Ecto neural progenitor cell (in vitro differentiated cells): ENCODE measurements at regions not wholly inside any gene's neighbourhood (a gene's known extent, or its start where the extent isn't known, plus 50 kb on each side); places are given as distances from the start of the nearest gene placed in this dataset.

Experiments
- DNase-seq: peaks from one replicate; pipeline ENCODE4 v3.0.0-alpha.2; 2018; ENCODE audit warnings: low spot score

DNA sequence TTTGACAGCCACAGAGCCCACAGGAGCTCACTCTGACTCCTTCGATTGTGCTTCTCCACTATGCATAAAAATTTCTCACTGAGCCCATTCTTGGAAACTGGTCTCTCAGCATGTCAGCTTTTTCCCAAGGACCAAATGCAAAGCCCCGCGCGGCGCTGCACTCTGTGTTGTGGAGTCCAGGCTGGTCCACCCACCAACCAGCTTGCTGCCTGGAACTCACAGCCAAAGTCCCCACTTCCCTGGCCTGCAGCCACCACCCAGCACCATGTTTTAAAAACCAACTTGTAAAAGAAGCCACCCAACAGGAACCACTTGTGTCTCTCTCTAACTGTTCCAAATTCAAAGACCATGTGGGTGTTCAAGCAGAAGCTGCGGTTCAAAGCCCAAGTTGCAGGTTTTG is 124.4 kb downstream of the SPATA19 start:
- no peak for DNase-seq

DNA sequence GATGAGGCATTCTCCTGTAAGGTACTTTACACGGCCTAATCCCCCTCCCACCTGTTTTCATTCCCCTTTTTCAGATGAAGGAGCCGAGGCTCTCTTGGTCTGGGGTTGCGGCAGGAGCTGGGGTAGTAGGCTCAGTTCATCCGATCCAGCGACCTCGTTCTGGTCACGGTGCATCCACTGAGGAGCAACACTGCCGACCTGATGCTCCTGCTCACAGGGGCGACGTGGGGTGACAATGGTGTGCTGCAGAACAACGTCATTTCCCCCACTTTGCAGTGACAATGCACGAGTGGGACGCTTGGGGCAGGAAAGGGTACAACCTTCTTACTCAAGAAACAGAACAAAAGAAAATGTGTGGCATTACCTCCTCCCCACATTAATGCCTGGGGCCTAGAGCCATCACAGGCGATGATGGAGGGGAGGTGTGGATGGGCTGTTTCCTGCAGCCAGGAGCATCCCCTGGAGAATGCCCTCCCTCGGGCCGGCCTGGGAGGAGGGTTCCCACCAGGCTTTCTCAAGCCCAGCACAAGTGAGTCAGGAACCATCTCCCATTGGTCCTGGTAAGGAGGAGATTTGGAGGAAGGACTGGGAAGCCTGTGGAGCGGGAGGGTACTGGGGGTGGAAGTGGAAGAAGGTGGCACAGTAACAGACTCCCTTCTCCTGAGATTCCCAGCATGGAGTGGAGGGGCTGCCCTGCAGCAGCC is 125.6 kb downstream of the SPATA19 start:
- peak; percentile 23 for DNase-seq

DNA sequence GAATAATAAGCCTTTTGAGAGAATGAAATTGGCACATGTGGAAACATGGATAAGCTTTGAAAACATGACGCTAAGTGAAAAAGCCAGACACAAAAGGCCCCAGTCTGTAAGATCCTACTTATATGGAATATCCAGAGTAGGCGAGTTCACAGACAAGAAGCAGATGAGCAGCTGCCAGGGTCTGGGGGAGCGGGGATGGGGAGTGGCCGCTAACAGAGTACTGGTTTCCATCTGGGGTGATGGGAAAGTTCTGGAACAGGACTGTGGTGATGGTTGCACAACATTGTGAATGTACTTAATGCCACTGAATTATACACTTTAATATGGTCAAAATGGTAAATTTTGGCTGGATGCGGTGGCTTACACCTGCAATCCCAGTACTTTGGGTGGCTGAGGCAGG is 126.5 kb downstream of the SPATA19 start:
- DNase-seq, result peak; percentile 20

DNA sequence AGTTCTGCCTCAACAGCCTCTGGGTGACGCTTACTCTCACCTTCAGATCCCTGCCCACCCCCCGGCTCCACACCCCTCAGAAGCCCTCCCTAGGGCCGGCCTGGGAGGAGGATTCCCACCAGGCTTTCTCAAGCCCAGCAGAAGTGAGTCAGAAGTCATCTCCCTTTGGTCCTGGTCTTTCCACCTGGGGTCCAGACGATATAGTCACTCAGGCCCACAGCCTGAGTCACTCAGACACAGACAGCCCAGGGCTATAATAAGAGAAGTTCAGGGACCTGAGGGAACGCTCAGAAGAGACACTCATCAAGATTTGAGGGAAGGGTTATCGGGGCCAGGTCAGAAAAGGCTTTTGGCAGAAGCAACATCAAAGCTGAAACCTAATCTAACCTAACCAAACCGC is 127.1 kb downstream of the SPATA19 start:
- peak; percentile 34 for DNase-seq

DNA sequence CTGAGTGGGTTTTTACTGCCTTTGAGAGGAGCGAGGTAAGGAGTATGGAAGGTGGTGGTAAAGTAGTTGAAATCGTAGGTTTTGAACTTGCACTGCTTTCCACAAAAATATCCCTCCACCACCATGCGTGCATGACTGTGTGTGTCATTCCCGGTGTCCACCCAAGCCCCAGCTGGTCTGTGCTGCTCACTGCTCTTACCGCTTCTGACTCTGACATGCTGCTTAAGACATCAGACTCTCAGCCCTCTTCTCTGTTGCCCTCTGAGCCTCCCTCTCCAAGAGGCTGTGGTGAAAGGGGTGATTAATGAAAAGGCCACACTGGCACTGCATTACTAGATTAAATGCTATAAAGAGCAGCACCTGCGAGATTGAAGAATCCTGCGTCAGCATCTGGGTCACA is 128.7 kb downstream of the SPATA19 start:
- peak; percentile 34 for DNase-seq

DNA sequence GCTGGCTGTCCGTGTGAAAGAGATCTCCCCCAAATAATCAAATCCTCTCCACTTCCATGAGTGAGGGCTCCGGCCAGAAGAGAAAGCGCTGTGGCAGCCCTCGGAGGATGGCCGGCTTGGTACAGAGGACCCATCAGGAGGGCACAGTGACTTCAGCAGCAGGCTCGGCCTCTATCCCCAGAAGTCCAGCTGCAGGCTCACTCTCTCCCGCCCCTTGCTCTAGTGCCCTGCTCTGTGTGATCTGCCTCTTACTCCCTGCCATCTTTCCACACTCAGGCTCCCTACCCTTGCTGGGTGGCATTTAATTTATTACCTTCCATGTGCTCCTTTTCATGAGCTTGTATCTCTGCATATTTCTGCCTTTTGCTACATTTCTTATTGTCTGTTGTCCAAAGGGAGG is 129.7 kb downstream of the SPATA19 start:
- peak; percentile 40 for DNase-seq

DNA sequence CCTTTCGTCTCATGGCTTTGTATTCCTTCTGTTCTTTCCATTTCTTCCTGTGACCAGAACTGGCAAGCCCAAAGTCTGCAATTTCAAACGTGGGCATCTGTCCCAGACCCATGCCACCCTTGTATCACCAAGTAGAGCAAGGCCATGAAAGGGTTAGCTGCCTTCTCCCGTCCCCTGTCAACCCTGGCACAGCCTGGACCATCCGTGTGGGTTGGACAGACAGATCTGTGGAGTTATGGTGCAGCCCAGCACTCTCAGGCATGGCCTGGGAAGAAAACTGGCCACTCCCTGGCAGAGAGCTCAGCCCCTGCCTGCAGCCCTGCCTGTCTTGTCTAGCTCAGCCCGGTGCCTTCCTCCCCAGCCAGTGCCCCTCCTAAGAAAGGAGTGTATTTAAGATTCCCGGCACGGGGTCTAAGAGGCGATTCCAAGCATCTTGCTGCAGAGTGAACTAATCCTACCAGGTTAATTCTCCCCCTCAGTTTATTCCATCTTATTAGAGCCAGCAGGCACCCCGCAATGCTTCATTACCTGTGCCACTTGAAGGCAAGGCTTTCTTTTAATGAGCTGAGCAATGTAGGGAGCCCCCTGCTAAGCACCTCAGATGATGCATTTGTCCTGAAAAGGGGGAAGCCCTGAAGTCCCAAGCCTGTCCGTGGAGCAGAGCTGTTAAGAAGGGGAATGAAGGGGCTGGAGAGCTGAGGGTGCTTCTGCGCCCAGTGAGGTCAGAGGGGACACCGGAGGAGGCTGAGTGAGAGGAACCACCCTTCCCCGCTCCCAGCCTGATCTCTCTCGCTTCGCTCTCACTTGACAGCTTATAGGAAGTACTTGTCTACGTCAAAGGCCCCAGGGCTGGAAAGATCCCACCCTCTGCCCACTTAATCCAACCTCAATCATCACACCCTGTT is 130.6 kb downstream of the SPATA19 start:
- peak; percentile 46 for DNase-seq

DNA sequence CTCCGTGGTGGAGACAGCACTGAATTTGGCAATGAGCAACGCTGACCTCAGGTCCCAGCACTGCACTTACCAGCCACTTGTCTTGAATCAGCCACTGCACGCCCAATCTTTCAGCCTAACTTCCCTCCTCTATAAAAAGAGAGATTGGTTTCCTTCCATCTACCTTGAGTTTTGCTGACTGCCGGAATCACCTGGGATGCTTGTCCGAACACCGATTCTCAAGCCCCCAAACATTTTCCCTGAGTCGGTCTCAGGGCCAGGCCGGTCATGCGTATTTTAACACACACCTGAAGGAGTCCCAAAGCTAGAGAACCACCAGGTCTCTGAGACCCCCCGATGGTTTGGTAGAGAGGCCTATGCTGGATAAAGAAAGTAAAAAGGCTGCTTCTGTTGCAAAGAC is 131.5 kb downstream of the SPATA19 start:
- DNase-seq, result no peak

DNA sequence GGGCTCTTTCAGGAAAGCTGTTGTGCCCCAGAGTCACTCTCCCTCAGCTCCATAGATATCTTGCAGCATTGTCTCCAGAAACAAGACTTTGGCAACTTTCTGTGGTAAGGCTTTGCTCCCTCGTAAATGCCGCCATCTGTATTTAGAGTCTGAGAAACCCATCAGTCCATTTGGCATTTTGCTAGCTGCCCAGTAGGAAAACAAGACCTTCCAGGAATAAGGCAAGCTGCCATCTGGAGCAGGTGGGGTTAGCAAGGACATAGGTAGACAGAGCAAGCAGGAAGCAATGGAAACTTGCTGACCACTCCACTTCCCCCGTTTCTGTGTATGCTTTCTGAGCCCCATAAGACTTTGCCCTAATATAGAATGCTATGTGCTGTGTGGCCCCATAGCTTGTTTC is 131.9 kb downstream of the SPATA19 start:
- no peak for DNase-seq

DNA sequence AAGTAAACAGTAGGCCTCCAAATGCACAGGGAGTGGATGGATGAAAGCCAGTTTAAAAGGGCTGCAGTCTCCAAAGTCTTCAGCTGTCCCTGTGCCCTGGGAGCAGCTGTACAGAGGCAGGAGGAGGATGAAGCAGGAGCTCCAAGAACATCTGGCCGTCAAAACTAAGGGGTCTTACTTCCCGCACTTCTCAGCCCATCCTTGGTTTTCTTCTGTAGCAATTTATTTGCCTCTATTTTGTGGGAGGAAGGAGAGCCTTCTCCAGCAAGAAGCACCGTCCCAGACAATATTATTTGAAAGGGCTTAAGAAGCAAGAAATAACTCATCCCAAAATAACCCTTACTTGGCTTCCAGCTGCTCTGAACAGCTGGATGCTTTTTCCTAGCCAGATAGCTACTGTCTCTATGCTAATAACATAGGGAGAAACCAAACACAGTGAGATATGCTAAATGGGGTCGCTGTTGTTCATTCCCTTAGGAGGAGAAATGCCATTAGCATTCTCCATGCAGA is 133.2 kb downstream of the SPATA19 start:
- DNase-seq, result no peak

DNA sequence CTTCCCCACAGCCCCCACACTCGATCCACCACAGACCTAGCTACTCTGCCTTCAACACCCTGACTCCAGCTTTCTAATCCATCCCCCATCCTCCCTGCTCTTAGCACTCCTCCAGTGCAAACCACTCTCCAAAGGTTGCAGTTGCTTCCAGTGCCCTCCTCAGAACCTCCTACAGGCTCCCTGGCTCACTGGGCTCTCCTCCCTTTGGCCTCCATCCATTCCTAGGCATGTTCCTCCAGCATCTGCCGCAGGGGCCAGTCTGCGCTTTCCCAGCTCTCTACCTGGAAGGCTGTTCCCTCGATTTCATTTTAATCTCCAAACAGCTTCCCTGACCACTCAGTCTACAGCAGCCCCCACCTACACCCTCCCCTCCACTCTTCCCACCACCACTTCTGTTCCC is 133.8 kb downstream of the SPATA19 start:
- DNase-seq, result no peak

DNA sequence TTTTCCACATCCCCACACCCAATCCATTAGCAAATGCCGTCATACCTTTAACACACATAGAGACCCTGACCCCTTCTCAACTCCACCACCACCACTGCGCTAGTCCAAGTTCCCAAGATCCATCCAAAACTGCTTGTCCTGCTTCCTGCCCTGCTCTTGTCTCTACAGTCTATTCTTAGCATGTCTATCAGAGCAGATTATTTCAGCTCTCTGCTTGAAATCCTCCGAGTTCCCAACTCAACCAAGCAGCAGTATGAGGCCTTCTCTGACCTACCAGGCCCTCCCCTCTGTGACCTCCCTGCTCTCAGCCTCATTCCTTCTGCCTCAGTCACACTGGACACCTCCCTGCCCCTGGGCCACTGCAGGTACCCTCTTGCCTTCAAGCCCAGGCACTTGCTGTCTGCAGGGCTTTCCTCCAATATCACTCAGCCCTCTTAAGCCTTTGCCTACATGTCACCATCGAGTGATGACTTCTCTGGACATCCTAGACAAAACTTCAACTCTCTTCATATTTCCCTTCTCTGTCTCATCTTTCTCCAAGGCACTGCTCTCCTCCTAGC is 134.6 kb downstream of the SPATA19 start:
- DNase-seq, result peak; percentile 40

DNA sequence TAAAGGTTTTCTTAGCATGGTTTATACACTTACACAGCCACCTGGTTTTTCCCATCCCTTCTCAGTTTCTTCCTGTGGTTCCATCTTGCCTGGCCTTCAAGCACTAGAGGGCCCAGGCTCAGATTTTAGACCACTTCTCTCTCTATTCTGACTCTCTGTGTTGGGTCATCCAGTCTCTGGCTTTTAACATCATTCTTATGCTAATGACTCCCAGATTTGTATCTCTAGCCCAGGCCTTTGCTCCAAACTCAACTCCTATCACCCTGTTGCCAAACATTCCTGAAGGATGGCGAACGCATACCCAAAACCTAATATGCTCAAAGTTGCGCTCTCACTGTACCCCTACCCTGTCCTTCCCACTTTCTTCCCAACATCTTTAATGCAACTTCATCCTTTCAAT is 135.1 kb downstream of the SPATA19 start:
- DNase-seq, result no peak

DNA sequence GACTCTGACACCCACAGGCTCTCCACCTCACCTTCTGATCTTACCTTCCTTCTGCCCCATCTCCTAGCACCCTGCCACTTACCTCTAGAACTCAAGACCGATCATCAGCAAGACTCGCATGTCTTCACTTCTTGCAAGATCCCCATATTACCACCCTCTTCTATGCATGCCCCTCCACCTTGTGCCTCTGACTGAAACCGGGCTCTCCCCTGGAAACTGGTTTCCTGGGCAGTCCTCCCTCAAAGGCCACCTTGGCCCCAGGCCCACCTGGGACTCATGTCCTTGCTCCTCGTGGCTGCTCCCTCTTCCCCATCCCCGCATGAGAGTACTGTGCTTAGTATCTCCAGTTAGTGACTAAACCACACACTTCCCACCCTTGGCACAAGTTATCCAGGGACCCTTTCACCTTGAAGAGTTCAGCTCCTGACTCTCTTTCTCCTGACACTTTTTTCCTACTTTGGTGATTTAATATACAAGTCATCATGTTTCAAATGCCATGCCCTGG is 136.7 kb downstream of the SPATA19 start:
- DNase-seq, result peak; percentile 19

DNA sequence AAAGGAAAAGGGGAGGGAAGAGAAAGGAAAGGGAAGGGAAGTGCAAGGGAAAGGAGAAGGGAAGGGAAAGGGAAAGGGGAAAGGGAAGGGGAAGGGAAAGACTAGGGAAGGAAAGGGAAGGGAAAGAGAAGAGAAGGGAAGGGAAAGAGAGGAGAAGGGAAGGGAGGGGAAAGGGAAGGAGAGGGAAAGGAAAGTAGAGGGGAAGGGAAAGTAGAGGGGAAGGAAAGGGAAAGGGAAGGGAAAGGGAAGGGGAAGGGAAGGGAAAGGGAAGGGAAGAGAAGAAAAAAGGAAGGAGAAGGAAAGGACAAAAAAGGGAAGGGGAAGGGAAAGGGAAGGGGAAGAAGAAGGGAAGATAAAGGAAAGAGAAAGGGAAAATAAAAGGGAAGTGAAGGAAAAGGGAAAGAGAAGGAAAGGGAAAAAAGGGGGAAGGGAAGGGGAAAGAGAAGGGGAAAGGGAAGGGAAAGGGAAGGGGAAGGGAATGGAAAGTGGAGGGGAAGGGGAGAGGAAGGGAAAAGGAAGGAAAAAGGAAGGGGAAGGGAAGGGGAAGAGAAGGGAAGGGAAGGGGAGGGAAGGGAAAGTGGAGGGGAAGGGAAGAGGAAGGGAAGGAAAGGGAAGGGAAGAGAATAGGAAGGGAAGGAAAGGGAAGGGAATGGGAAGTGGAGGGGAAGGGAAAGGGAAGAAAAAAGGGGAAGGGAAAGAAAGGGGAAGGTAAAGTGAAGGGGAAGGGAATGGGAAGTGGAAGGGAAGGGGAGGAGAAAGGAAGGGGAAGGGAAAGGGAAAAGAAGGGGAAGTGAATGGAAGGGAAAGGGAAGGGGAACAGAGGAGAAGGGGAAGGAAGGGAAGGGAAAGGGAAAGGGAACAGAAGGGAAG is 138.2 kb downstream of the SPATA19 start:
- no peak for DNase-seq

DNA sequence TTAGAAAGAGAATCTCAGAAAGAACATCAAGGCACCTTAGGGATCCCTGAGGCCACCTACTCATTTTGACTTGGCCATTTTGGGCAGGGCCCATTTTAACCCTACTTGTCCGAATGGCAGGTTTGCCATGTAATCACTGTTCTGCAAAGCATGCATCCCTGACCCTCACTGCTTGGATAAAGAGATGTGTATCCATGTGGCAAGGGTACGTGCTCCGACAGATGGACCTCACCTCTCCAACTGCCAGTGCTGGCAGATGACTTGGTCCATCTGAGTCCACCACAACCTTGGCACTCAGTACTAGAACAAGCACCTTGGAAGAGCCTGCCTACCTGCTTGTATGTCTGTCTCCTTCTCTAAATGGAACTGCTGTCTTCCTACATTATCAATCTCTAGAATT is 139.4 kb downstream of the SPATA19 start:
- no peak for DNase-seq

DNA sequence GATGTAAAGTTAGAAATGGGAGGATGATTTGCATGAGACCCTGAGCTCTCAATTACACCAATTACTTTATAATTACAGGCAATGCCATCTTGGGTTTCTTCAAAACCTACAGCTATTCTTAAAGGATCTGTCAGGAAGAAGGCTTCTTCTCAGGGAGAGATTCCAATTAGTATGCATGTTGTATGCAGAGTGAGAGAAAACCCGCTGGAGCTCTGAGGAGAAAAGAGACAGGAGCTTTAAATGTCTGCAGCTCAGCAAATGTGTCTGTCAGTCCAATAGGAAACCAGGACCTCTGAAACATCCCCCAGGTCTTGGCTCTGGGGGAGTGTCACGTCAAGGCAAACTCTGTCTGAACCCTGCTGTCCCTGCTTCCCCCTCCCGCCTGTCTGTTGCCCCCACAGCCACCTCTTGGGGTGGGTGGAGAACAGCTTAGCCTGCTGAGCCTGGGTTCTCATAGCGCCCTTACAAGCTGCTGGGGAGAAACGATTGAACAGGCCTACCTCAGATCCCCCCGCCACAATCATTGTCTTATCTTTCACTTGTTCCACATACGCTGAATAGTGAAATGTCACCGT is 140.2 kb downstream of the SPATA19 start:
- DNase-seq, result peak; percentile 33

DNA sequence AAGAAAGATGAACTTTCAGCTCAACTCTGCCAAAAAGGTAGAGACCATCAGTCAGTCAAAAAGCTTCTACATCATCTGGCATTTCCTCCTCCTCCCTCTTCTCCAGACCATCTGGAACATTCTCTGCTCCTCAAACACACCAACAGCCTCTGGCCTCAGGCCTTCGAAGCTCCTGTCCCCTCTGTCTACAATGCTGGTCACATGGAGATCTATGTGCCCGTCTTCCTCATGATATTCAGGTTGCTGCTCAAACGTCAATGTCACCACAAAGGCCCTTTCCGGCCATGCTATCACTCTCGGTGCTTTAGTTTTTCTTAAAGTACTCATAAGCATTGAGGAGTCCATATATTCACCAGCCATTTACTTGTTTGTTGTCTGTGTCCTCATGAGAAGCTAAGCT is 146.2 kb downstream of the SPATA19 start:
- no peak for DNase-seq

DNA sequence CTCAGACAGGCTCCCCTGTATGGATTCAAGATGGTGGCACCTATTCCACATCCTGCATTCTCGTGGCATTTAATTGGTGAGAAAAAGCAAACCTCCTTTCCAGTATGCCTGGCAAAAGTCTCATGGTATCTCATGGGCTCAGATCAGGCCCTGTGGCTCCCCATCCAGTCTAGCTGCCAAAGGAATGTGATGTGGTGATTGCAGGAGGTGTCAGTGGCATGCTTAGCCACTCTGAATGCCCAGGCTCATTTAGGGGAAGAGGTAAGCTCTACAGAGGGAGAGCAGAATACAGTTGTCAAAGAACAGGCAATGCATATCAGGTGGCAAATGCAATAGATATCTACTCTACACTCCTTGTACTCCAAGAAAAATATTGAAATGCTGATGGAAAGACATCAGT is 146.7 kb downstream of the SPATA19 start:
- DNase-seq, result no peak

DNA sequence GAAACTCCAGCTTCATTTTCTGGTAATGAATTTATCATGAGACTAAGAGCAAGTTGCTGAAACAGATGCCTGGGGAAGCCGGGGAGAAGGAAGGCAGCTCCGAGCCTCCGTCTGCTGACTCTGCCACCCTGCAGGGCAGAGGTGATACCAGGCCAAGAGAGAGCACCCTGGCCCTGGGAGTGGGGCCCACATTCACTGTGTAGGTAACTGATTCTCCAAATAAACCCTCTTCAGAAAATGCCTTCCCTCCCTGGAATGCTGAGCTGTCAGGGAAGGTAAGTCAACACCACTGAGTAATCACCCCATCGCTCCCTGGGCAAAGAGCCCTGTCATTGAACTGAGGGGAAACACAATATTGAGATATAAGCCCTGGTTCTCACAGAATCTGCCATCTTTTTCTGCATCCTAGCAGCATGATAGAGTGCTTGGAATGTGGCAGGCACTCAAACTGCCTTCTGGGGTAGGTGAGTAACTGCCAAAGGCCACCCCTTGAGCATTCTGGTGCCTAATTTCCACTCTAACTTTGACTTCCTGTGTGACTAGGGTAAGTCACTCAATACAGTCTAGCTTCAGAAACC is 147.6 kb downstream of the SPATA19 start:
- no peak for DNase-seq

DNA sequence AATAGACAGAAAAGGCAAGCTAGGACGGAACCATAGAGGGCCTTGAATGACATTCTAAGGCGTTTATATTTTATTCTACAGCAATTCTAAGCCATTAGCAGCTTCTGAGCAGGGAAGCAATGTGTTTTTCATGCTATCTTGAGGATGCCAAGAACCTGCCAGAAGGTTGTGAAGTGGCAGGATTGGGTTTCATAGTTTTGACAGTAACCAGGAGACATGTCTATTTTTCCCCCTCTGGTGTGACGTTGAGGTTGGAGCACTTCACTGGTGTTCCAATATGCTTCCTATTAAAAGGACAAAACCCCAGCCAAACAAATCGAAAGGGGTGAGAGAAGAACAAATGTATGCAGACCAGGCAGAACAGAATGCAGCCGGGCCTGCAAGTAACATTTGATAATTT is 148.2 kb downstream of the SPATA19 start:
- no peak for DNase-seq
